ENCODE measurements at regions not wholly inside any gene's neighbourhood (a gene's known extent, or its start where the extent isn't known, plus 50 kb on each side); places are given as distances from the start of the nearest gene placed in this dataset.
"Not testable (repeated sequence)": the region's sequence is repeated elsewhere in the genome, so short reads cannot be mapped to it uniquely, and the experiment has no call there.

GRCh38 chr14:106341161-106341560, 814.8 kb downstream of the TMEM121 start:
- not testable (repeated sequence) for TF ChIP-seq CTCF (CRISPR knock-in tag; IDR thresholded peaks at IDR 0.05); ATF2 (CRISPR knock-in tag; IDR thresholded peaks at IDR 0.05); FOXK1 (CRISPR knock-in tag; IDR thresholded peaks at IDR 0.05; ENCODE audit: borderline replicate concordance, low read depth)

All from HepG2 (cell line).